ENCODE measurements at regions not wholly inside any gene's neighbourhood (a gene's known extent, or its start where the extent isn't known, plus 50 kb on each side); places are given as distances from the start of the nearest gene placed in this dataset.

DNA sequence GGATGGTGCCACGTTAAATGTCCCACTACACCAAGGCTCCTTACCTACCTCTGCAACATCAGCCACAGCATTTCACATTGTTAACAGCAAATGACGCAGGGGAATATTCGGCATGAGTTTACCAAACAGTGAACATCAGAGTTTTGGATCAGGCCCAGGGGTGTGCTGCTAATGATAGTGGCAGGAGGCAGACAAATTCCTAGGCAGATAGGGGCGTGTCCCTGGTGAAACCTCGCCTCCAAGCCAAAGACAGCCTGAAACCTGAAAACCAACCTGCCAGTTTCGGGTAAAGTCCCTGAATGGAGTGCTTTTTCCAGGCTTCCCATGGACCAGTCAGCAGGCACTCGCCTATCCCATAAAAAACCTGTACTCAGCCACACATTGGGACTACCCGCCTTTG, 133.6 kb downstream of the SH3BGRL2 start:
- no peaks in the 10 kb centered on the region for H3K36me3 ChIP-seq (ENCODE audit: insufficient read depth, low read length)
- H3K4me1 ChIP-seq (ENCODE audit: insufficient read depth, low read length) = no peaks in the 10 kb centered on the region
- no peak overlapping the region for H3K4me3 ChIP-seq (ENCODE audit: low read length)
- H3K9me3 ChIP-seq (ENCODE audit: insufficient read depth, low read depth, low read length) = peaks cover 38% of the 10 kb centered on the region
- no peak overlapping the region for H3K9ac ChIP-seq (ENCODE audit: low read depth, low read length)
- H3K27me3 ChIP-seq (ENCODE audit: insufficient read depth, low read length) = no peaks in the 10 kb centered on the region
- no peak overlapping the region for H3K27ac ChIP-seq (ENCODE audit: low read depth, low read length)
- WGBS = 83% methylated on average over 8 of the region's 8 CpGs

DNA sequence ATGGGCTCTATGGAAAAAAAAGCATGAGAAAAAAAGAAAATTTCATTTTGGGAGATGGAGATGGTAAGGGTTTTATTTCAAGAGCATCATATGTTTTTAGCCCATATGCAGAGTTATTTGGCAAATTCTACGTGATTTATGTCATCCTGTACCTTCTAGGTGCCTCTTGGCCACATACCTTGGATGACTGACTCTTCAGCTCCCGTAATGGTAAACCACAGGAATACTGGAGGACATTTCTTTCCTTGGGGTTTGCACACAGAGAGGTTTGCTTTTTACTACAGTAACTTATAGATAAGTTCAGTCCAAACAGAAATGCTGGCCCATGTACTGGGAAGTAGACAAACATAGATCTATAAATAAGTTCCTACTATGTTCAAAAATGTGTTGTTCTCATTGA, 132.2 kb downstream of the SH3BGRL2 start:
- Histone ChIP-seq H3K4me3 (ENCODE audit: low read length) (no peak overlapping the region), H3K9me3 (ENCODE audit: insufficient read depth, low read depth, low read length) (peaks cover 29% of the 10 kb centered on the region), H3K27ac (ENCODE audit: low read depth, low read length) (no peak overlapping the region), H3K27me3 (ENCODE audit: insufficient read depth, low read length) (no peaks in the 10 kb centered on the region), H3K9ac (ENCODE audit: low read depth, low read length) (no peak overlapping the region), H3K36me3 (ENCODE audit: insufficient read depth, low read length) (no peaks in the 10 kb centered on the region), H3K4me1 (ENCODE audit: insufficient read depth, low read length) (no peaks in the 10 kb centered on the region)
- WGBS = 93% methylated on average over 2 of the region's 2 CpGs

DNA sequence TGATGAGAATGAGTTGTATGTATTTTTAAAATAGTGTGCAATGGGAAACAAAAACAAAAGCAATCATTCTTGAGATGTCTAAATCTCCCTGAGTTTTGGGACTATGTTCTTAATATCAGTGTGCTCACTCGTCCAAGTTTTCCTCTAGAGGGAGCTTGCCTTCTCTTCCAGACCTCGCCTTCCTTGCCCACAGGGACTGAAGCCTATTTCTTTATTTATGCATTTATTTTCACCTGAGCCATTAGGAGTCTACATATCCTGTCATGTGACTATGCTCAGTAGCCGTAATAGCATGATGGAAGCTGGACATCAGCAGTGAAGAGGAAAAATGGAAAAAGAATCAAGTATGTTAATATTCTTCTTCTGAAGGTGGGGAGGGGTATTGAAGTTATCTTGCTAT, 131.2 kb downstream of the SH3BGRL2 start:
- Histone ChIP-seq H3K9ac (ENCODE audit: low read depth, low read length) (no peak overlapping the region), H3K4me3 (ENCODE audit: low read length) (no peak overlapping the region), H3K4me1 (ENCODE audit: insufficient read depth, low read length) (no peaks in the 10 kb centered on the region), H3K9me3 (ENCODE audit: insufficient read depth, low read depth, low read length) (peaks cover 23% of the 10 kb centered on the region), H3K27ac (ENCODE audit: low read depth, low read length) (no peak overlapping the region), H3K36me3 (ENCODE audit: insufficient read depth, low read length) (no peaks in the 10 kb centered on the region), H3K27me3 (ENCODE audit: insufficient read depth, low read length) (no peaks in the 10 kb centered on the region)
- WGBS = 51% methylated on average over 3 of the region's 3 CpGs

DNA sequence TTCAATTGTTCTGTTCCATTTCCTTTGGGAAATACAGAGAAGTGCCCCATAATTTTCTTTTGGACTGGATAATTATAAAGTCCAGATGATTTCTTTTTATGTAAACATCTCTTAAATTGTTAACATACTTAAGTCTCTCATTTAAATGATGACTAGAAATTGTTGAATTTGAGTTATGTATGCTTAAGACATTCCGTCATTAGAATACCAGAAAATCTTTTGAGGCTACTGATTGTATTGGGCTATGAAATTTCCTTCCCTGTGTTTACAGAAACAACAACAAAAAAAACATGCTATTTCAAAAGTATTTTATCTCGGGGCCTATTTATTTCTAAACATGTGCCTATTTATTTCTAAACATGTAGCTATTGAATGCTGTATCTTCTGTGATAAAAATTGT, 125.4 kb downstream of the SH3BGRL2 start:
- no peaks in the 10 kb centered on the region for H3K36me3 ChIP-seq (ENCODE audit: insufficient read depth, low read length)
- no peak overlapping the region for H3K4me3 ChIP-seq (ENCODE audit: low read length)
- no peak overlapping the region for H3K27ac ChIP-seq (ENCODE audit: low read depth, low read length)
- H3K9ac ChIP-seq (ENCODE audit: low read depth, low read length) = no peak overlapping the region
- WGBS = no CpG with 5 or more reads among the region's 2 CpGs
- no peaks in the 10 kb centered on the region for H3K27me3 ChIP-seq (ENCODE audit: insufficient read depth, low read length)
- no peaks in the 10 kb centered on the region for H3K9me3 ChIP-seq (ENCODE audit: insufficient read depth, low read depth, low read length)
- H3K4me1 ChIP-seq (ENCODE audit: insufficient read depth, low read length) = 0 out of 2 replicates have a peak, but pooled peaks cover 4% of the 10 kb centered on the region

DNA sequence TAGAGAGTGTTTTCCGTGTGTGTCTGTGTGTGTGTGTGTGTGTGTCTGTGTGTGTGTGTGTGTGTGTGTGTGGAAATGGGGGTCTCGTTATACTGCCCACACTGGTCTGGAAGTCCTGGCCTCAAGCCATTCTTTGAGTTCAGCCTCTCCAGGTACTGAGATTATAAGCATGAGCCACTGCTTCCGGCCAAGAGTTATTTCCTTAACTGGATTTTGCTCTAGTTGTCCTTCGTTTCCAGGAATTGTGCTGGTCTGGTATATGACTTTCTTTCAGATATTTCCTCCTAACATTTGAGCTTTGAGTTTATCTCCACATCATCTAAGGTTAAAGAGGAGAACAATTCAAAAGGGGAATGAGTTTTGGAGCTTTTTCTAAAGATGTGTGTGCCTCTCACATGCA, 124.8 kb downstream of the SH3BGRL2 start:
- no peak overlapping the region for H3K27ac ChIP-seq (ENCODE audit: low read depth, low read length)
- H3K27me3 ChIP-seq (ENCODE audit: insufficient read depth, low read length) = no peaks in the 10 kb centered on the region
- 0 out of 2 replicates have a peak, but pooled peaks cover 9% of the 10 kb centered on the region for H3K4me1 ChIP-seq (ENCODE audit: insufficient read depth, low read length)
- no peaks in the 10 kb centered on the region for H3K36me3 ChIP-seq (ENCODE audit: insufficient read depth, low read length)
- 90% methylated on average over 4 of the region's 4 CpGs for WGBS
- no peak overlapping the region for H3K9ac ChIP-seq (ENCODE audit: low read depth, low read length)
- no peak overlapping the region for H3K4me3 ChIP-seq (ENCODE audit: low read length)
- no peaks in the 10 kb centered on the region for H3K9me3 ChIP-seq (ENCODE audit: insufficient read depth, low read depth, low read length)

All from HUES64 (cell line).